ENCODE measurements at regions not wholly inside any gene's neighbourhood (a gene's known extent, or its start where the extent isn't known, plus 50 kb on each side); places are given as distances from the start of the nearest gene placed in this dataset.

DNA sequence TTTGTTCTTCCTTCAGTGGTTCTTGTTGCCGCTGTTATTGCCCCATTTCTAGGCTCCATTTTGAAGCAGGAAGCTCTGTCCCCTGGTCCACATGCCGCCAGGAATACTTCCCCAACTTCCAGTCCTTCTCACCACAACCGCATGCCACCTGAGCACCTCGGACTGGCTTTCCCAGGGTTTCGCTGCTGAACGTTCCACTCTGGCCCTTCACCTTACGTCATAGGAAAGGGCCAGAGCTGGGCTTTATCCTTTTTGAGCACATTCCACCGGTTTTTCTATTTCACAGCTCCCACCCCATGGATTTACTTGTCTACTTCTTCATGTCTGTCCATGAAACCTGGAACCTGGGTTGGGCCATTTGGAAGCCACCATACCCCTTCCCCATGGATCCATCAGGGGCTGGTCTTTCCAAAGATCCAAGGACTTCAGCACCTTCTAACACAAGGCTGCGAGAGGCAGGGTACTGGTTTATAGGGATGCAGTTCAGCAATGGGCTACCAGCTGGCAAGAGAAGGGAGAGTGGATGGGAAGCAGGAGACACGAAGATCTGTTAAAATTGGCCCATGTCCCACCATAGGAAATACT is 557.4 kb downstream of the BNC2 start:
- no peak overlapping the region for H3K4me2 ChIP-seq (ENCODE audit: low read length)
- H3K36me3 ChIP-seq (ENCODE audit: insufficient read depth, low read length), result no peaks in the 10 kb centered on the region
- no peak overlapping the region for H3K27ac ChIP-seq (ENCODE audit: low read depth, low read length, poor library complexity, severe bottlenecking)
- no peaks in the 10 kb centered on the region for H3K4me1 ChIP-seq (ENCODE audit: insufficient read depth, low read length, severe bottlenecking)
- H3K9ac ChIP-seq (ENCODE audit: low read length), result no peak overlapping the region
- no peaks in the 10 kb centered on the region for H4K20me1 ChIP-seq (ENCODE audit: insufficient read depth, low read length)
- TF ChIP-seq, protein P1, sequence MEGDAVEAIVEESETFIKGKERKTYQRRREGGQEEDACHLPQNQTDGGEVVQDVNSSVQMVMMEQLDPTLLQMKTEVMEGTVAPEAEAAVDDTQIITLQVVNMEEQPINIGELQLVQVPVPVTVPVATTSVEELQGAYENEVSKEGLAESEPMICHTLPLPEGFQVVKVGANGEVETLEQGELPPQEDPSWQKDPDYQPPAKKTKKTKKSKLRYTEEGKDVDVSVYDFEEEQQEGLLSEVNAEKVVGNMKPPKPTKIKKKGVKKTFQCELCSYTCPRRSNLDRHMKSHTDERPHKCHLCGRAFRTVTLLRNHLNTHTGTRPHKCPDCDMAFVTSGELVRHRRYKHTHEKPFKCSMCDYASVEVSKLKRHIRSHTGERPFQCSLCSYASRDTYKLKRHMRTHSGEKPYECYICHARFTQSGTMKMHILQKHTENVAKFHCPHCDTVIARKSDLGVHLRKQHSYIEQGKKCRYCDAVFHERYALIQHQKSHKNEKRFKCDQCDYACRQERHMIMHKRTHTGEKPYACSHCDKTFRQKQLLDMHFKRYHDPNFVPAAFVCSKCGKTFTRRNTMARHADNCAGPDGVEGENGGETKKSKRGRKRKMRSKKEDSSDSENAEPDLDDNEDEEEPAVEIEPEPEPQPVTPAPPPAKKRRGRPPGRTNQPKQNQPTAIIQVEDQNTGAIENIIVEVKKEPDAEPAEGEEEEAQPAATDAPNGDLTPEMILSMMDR (IDR thresholded peaks at IDR 0.05; ENCODE audit: low read length), result no peak
- TF ChIP-seq EZH2 (IDR thresholded peaks at IDR 0.05; ENCODE audit: borderline replicate concordance, low read length), result no peak
- no peak overlapping the region for H3K4me3 ChIP-seq (ENCODE audit: low read depth, low read length, poor library complexity, severe bottlenecking)
- H3K79me2 ChIP-seq (ENCODE audit: insufficient read depth, low read length), result no peaks in the 10 kb centered on the region
- H3K9me3 ChIP-seq (ENCODE audit: low read length), result no peaks in the 10 kb centered on the region
- H3K27me3 ChIP-seq (ENCODE audit: insufficient read depth, low read length), result no peaks in the 10 kb centered on the region
- H3K9me2 ChIP-seq (ENCODE audit: low read depth, low read length), result no peaks in the 10 kb centered on the region
- no peaks in the 10 kb centered on the region for H3F3A ChIP-seq (ENCODE audit: insufficient read depth, low read length)
- no peak overlapping the region for H2AFZ ChIP-seq (ENCODE audit: low read length)

DNA sequence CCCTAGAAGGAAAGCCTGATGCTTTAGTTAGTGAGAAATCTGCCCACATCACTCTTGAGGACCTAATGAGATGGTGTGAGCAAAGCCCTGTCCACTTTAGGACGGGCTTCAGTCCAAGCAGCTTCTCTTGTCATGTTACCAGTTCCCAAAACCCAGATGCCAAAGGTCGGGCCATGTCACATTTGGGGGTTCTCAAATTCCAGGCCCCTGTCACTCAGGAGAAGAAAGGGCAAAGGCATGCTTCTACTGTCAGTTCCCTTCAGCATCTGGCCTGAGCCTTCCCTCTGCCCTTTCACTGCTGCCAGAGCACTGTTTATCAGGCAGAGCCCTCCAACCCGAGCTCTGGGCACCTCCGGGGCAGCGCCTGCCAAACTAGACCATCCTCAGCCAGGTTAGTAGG is 556.0 kb downstream of the BNC2 start:
- H3K27me3 ChIP-seq (ENCODE audit: insufficient read depth, low read length), result no peaks in the 10 kb centered on the region
- no peaks in the 10 kb centered on the region for H3K79me2 ChIP-seq (ENCODE audit: insufficient read depth, low read length)
- H3K9me3 ChIP-seq (ENCODE audit: low read length), result no peaks in the 10 kb centered on the region
- H3F3A ChIP-seq (ENCODE audit: insufficient read depth, low read length), result no peaks in the 10 kb centered on the region
- no peaks in the 10 kb centered on the region for H3K4me1 ChIP-seq (ENCODE audit: insufficient read depth, low read length, severe bottlenecking)
- H3K27ac ChIP-seq (ENCODE audit: low read depth, low read length, poor library complexity, severe bottlenecking), result no peak overlapping the region
- no peaks in the 10 kb centered on the region for H3K36me3 ChIP-seq (ENCODE audit: insufficient read depth, low read length)
- TF ChIP-seq, protein P1 (IDR thresholded peaks at IDR 0.05; ENCODE audit: low read length), result no peak
- no peak for TF ChIP-seq EZH2 (IDR thresholded peaks at IDR 0.05; ENCODE audit: borderline replicate concordance, low read length)
- H4K20me1 ChIP-seq (ENCODE audit: insufficient read depth, low read length), result no peaks in the 10 kb centered on the region
- H3K4me3 ChIP-seq (ENCODE audit: low read depth, low read length, poor library complexity, severe bottlenecking), result no peak overlapping the region
- no peak overlapping the region for H2AFZ ChIP-seq (ENCODE audit: low read length)
- H3K4me2 ChIP-seq (ENCODE audit: low read length), result no peak overlapping the region
- no peak overlapping the region for H3K9ac ChIP-seq (ENCODE audit: low read length)
- H3K9me2 ChIP-seq (ENCODE audit: low read depth, low read length), result no peaks in the 10 kb centered on the region

DNA sequence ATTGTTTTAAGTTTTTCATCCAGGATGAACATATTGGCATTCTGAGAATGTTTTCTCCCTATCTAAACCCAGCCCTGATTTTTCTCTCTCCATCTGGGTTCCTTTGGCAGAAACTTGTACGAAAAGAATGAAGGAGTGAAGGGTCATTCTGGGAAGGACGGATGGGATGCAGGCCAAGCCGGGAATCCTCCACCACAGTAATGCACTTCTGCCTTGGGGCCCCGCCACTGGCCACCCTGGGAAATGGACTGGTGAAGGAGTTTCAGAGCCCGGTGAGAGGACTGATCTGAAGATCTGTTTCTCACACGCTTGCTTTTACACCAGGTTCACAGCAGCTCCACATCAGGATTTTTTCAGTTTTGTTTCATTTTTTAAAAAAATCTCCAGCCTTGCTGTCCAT is 554.8 kb downstream of the BNC2 start:
- Histone ChIP-seq H3K9me2 (ENCODE audit: low read depth, low read length) (no peaks in the 10 kb centered on the region), H3K9ac (ENCODE audit: low read length) (no peak overlapping the region), H3K79me2 (ENCODE audit: insufficient read depth, low read length) (no peaks in the 10 kb centered on the region), H3K27ac (ENCODE audit: low read depth, low read length, poor library complexity, severe bottlenecking) (no peak overlapping the region), H3K27me3 (ENCODE audit: insufficient read depth, low read length) (no peaks in the 10 kb centered on the region), H3K36me3 (ENCODE audit: insufficient read depth, low read length) (no peaks in the 10 kb centered on the region), H4K20me1 (ENCODE audit: insufficient read depth, low read length) (no peaks in the 10 kb centered on the region), H3K4me2 (ENCODE audit: low read length) (no peak overlapping the region), H3K9me3 (ENCODE audit: low read length) (no peaks in the 10 kb centered on the region), H2AFZ (ENCODE audit: low read length) (no peak overlapping the region), H3F3A (ENCODE audit: insufficient read depth, low read length) (no peaks in the 10 kb centered on the region), H3K4me3 (ENCODE audit: low read depth, low read length, poor library complexity, severe bottlenecking) (no peak overlapping the region), H3K4me1 (ENCODE audit: insufficient read depth, low read length, severe bottlenecking) (no peaks in the 10 kb centered on the region)
- TF ChIP-seq, protein P1 (IDR thresholded peaks at IDR 0.05; ENCODE audit: low read length), result no peak
- TF ChIP-seq EZH2 (IDR thresholded peaks at IDR 0.05; ENCODE audit: borderline replicate concordance, low read length), result no peak

Measured in OCI-LY1 (cell line).